NCI-H1417 (cell line): ENCODE measurements at regions not wholly inside any gene's neighbourhood (a gene's known extent, or its start where the extent isn't known, plus 50 kb on each side); places are given as distances from the start of the nearest gene placed in this dataset.
"Not testable (repeated sequence)": the region's sequence is repeated elsewhere in the genome, so short reads cannot be mapped to it uniquely, and the experiment has no call there.

Experiments
- DNase-seq, 3 experiments: peaks; one replicate each; lab custom pipeline; 2025; lab: John Stamatoyannopoulos, UW

GRCh38 chrX:46366381-46367207 lies 178.6 kb downstream of the ZNF674 start:
- DNase-seq: no peak

- DNase-seq: no peak
These were observed 190.7 kb downstream of the ZNF674 start for GRCh38 chrX:46354481-46354880.

GRCh38 chrX:46341767-46342322 lies 203.4 kb downstream of the ZNF674 start:
- no peak for DNase-seq

GRCh38 chrX:46340696-46341095 lies 204.5 kb downstream of the ZNF674 start:
- DNase-seq: no peak

GRCh38 chrX:46333550-46333949 lies 211.7 kb downstream of the ZNF674 start:
- DNase-seq: no peak

- no peak for DNase-seq
These were observed 214.2 kb downstream of the ZNF674 start for GRCh38 chrX:46330981-46331380.

- DNase-seq: no peak
These were observed 214.7 kb downstream of the ZNF674 start for GRCh38 chrX:46330513-46330912.

GRCh38 chrX:46328133-46328532 lies 217.1 kb downstream of the ZNF674 start:
- DNase-seq: no peak

GRCh38 chrX:46327566-46328115 lies 217.6 kb downstream of the ZNF674 start:
- DNase-seq: no peak

- DNase-seq: no peak
These were observed 219.1 kb downstream of the ZNF674 start for GRCh38 chrX:46326161-46326560.

GRCh38 chrX:46325312-46325877 lies 219.8 kb downstream of the ZNF674 start:
- no peak for DNase-seq

- DNase-seq: no peak
These were observed 221.1 kb downstream of the ZNF674 start for GRCh38 chrX:46324166-46324565.

- not testable (repeated sequence) for DNase-seq
These were observed 222.3 kb downstream of the ZNF674 start for GRCh38 chrX:46322929-46323328.

GRCh38 chrX:46321676-46322075 lies 223.5 kb downstream of the ZNF674 start:
- DNase-seq: no peak

- DNase-seq: no peak
These were observed 225.5 kb downstream of the ZNF674 start for GRCh38 chrX:46319750-46320149.

- no peak for DNase-seq
These were observed 226.7 kb downstream of the ZNF674 start for GRCh38 chrX:46318551-46318950.

- peak in 1 of 3 experiments; percentile 36 for DNase-seq
These were observed 228.1 kb downstream of the ZNF674 start for GRCh38 chrX:46317163-46317562.

GRCh38 chrX:46311581-46312120 lies 233.6 kb downstream of the ZNF674 start:
- no peak for DNase-seq

- DNase-seq: no peak
These were observed 234.3 kb downstream of the ZNF674 start for GRCh38 chrX:46310815-46311497.

GRCh38 chrX:46308110-46308509 lies 237.1 kb downstream of the ZNF674 start:
- no peak for DNase-seq

GRCh38 chrX:46306103-46306502 lies 239.1 kb downstream of the ZNF674 start:
- no peak for DNase-seq

- no peak for DNase-seq
These were observed 239.8 kb downstream of the ZNF674 start for GRCh38 chrX:46305431-46305830.
